Right atrium auricular region (tissue), 2 donors: ENCODE measurements at regions not wholly inside any gene's neighbourhood (a gene's known extent, or its start where the extent isn't known, plus 50 kb on each side); places are given as distances from the start of the nearest gene placed in this dataset.

Experiments
- DNase-seq: peaks from one replicate; pipeline ENCODE4 v3.0.0-alpha.2; 2019; ENCODE audit warnings: low spot score
- H3K27ac ChIP-seq, 2 donors: fragments of 200-600 bp; sonication (generic); 1 replicate in 1 of 2; 2 replicates in 1 of 2; pipeline ENCODE4 v1.5.1; 2016 to 2019
- H3K27me3 ChIP-seq, 2 donors: fragments of 200-600 bp; sonication (generic); one replicate each; pipeline versions ENCODE4 v1.5.1 to v1.6.0; 2017 to 2019
- H3K36me3 ChIP-seq: fragments of 200-600 bp; sonication (generic); one replicate; pipeline ENCODE4 v1.5.1; 2016
- H3K4me1 ChIP-seq, 2 donors: fragments of 200-600 bp; sonication (generic); one replicate each; pipeline versions ENCODE4 v1.5.1 to v1.6.0; 2017 to 2019
- H3K4me3 ChIP-seq, 2 donors: fragments of 200-600 bp; sonication (generic); 1 replicate in 1 of 2; 2 replicates in 1 of 2; pipeline ENCODE4 v1.5.1; 2017 to 2019; ENCODE audit warnings: mild to moderate bottlenecking in 1 of 2, moderate library complexity in 1 of 2
- H3K9me3 ChIP-seq, 2 donors: fragments of 200-600 bp; sonication (generic); one replicate each; pipeline ENCODE4 v1.5.1; 2019
- CTCF ChIP-seq, 2 donors: fragments of 200-600 bp; sonication (generic); IDR thresholded peaks; one replicate each; pipeline ENCODE4 v1.5.1; 2019; ENCODE audit warnings: antibody characterized with exemption in 2 of 2

GRCh38 chr15:53395871-53396270 is 363.6 kb downstream of the WDR72 start:
- Histone ChIP-seq H3K27me3 (no peaks in the 10 kb centered on the region), H3K4me1 (no peaks in the 10 kb centered on the region), H3K27ac (no peak overlapping the region), H3K36me3 (no peaks in the 10 kb centered on the region), H3K4me3 (no peak overlapping the region), H3K9me3 (no peaks in the 10 kb centered on the region)
- no peak for DNase-seq
- no peak for TF ChIP-seq CTCF (IDR thresholded peaks at IDR 0.05)

- no peak for TF ChIP-seq CTCF (IDR thresholded peaks at IDR 0.05)
- no peaks in the 10 kb centered on the region for H3K9me3 ChIP-seq
- no peak overlapping the region for H3K27ac ChIP-seq
- no peaks in the 10 kb centered on the region for H3K27me3 ChIP-seq
- H3K4me1 ChIP-seq: no peaks in the 10 kb centered on the region
- H3K4me3 ChIP-seq: no peak overlapping the region
- no peaks in the 10 kb centered on the region for H3K36me3 ChIP-seq
- DNase-seq: no peak
Observed at GRCh38 chr15:53390549-53390948, 368.9 kb downstream of the WDR72 start.

- Histone ChIP-seq H3K27ac (no peak overlapping the region), H3K4me1 (no peaks in the 10 kb centered on the region), H3K27me3 (no peaks in the 10 kb centered on the region), H3K4me3 (no peak overlapping the region), H3K36me3 (no peaks in the 10 kb centered on the region), H3K9me3 (no peaks in the 10 kb centered on the region)
- DNase-seq: no peak
- no peak for TF ChIP-seq CTCF (IDR thresholded peaks at IDR 0.05)
Observed at GRCh38 chr15:53389271-53390037, 370.0 kb downstream of the WDR72 start.

GRCh38 chr15:53384417-53384816 is 375.0 kb downstream of the WDR72 start:
- H3K4me3 ChIP-seq: no peak overlapping the region
- H3K4me1 ChIP-seq: no peaks in the 10 kb centered on the region
- H3K9me3 ChIP-seq: no peaks in the 10 kb centered on the region
- H3K27ac ChIP-seq: no peak overlapping the region
- no peak for DNase-seq
- TF ChIP-seq CTCF (IDR thresholded peaks at IDR 0.05): no peak
- no peaks in the 10 kb centered on the region for H3K36me3 ChIP-seq
- H3K27me3 ChIP-seq: no peaks in the 10 kb centered on the region

- H3K4me3 ChIP-seq: no peak overlapping the region
- no peaks in the 10 kb centered on the region for H3K27me3 ChIP-seq
- DNase-seq: no peak
- H3K27ac ChIP-seq: no peak overlapping the region
- H3K9me3 ChIP-seq: no peaks in the 10 kb centered on the region
- H3K36me3 ChIP-seq: no peaks in the 10 kb centered on the region
- no peaks in the 10 kb centered on the region for H3K4me1 ChIP-seq
- no peak for TF ChIP-seq CTCF (IDR thresholded peaks at IDR 0.05)
Observed at GRCh38 chr15:53378096-53378800, 381.2 kb downstream of the WDR72 start.
